ENCODE measurements at regions not wholly inside any gene's neighbourhood (a gene's known extent, or its start where the extent isn't known, plus 50 kb on each side); places are given as distances from the start of the nearest gene placed in this dataset.

GRCh38 chr2:180583441-180584140 is 396.8 kb upstream of the UBE2E3 start:
- Mint-ChIP-seq H3K4me1 (ENCODE audit: low read depth) (no peaks in the 10 kb centered on the region), H3K4me3 (ENCODE audit: unreplicated experiment) (no peak overlapping the region)
- DNase-seq (ENCODE audit: low spot score) = no peak

GRCh38 chr2:180579388-180579787 is 401.0 kb upstream of the UBE2E3 start:
- peaks cover 4% of the 10 kb centered on the region for H3K4me1 Mint-ChIP-seq (ENCODE audit: low read depth)
- no peaks in the 10 kb centered on the region for H3K36me3 Mint-ChIP-seq (ENCODE audit: low read depth)
- H3K4me3 Mint-ChIP-seq (ENCODE audit: unreplicated experiment) = no peak overlapping the region
- H3K27ac Mint-ChIP-seq (ENCODE audit: unreplicated experiment) = no peak overlapping the region
- no peak for DNase-seq (ENCODE audit: low spot score)
- TF ChIP-seq CTCF (IDR thresholded peaks at IDR 0.05) = no peak
- H3K9me3 Mint-ChIP-seq (ENCODE audit: low read depth) = no peaks in the 10 kb centered on the region
- H3K27me3 Mint-ChIP-seq (ENCODE audit: low read depth) = no peaks in the 10 kb centered on the region

More at GRCh38 chr2:180583441-180584140, 396.8 kb upstream of the UBE2E3 start:
- Mint-ChIP-seq H3K9me3 (ENCODE audit: low read depth) (peaks cover 8% of the 10 kb centered on the region), H3K27ac (ENCODE audit: unreplicated experiment) (no peak overlapping the region), H3K36me3 (ENCODE audit: low read depth) (peaks cover 1% of the 10 kb centered on the region), H3K27me3 (ENCODE audit: low read depth) (no peaks in the 10 kb centered on the region)
- no peak for TF ChIP-seq CTCF (IDR thresholded peaks at IDR 0.05)

- TF ChIP-seq CTCF (IDR thresholded peaks at IDR 0.05) = no peak
- peaks cover 9% of the 10 kb centered on the region for H3K4me1 Mint-ChIP-seq (ENCODE audit: low read depth)
- H3K4me3 Mint-ChIP-seq (ENCODE audit: unreplicated experiment) = no peak overlapping the region
- H3K27me3 Mint-ChIP-seq (ENCODE audit: low read depth) = no peaks in the 10 kb centered on the region
- no peak overlapping the region for H3K27ac Mint-ChIP-seq (ENCODE audit: unreplicated experiment)
- no peaks in the 10 kb centered on the region for H3K9me3 Mint-ChIP-seq (ENCODE audit: low read depth)
- H3K36me3 Mint-ChIP-seq (ENCODE audit: low read depth) = no peaks in the 10 kb centered on the region
- DNase-seq (ENCODE audit: low spot score) = no peak
These were observed 402.0 kb upstream of the UBE2E3 start for GRCh38 chr2:180578441-180578840.

GRCh38 chr2:180577567-180577966 is 402.8 kb upstream of the UBE2E3 start:
- Mint-ChIP-seq H3K36me3 (ENCODE audit: low read depth) (no peaks in the 10 kb centered on the region), H3K27ac (ENCODE audit: unreplicated experiment) (no peak overlapping the region), H3K27me3 (ENCODE audit: low read depth) (no peaks in the 10 kb centered on the region), H3K9me3 (ENCODE audit: low read depth) (no peaks in the 10 kb centered on the region), H3K4me1 (ENCODE audit: low read depth) (peaks cover 9% of the 10 kb centered on the region), H3K4me3 (ENCODE audit: unreplicated experiment) (no peak overlapping the region)
- no peak for TF ChIP-seq CTCF (IDR thresholded peaks at IDR 0.05)
- DNase-seq (ENCODE audit: low spot score) = no peak

GRCh38 chr2:180573951-180574350 is 406.5 kb upstream of the UBE2E3 start:
- Mint-ChIP-seq H3K27me3 (ENCODE audit: low read depth) (no peaks in the 10 kb centered on the region), H3K9me3 (ENCODE audit: low read depth) (no peaks in the 10 kb centered on the region), H3K4me1 (ENCODE audit: low read depth) (peaks cover 19% of the 10 kb centered on the region), H3K4me3 (ENCODE audit: unreplicated experiment) (no peak overlapping the region), H3K36me3 (ENCODE audit: low read depth) (no peaks in the 10 kb centered on the region), H3K27ac (ENCODE audit: unreplicated experiment) (no peak overlapping the region)
- DNase-seq (ENCODE audit: low spot score) = no peak
- TF ChIP-seq CTCF (IDR thresholded peaks at IDR 0.05) = no peak
